K562 (cell line): ENCODE measurements at regions not wholly inside any gene's neighbourhood (a gene's known extent, or its start where the extent isn't known, plus 50 kb on each side); places are given as distances from the start of the nearest gene placed in this dataset.

Experiments used
- ATAC-seq: fragments of 200-7000 bp; cut with Tn5 transposase; 3 replicates; pipeline ENCODE4 v1.9.1; 2020; ENCODE audit warnings: moderate library complexity
- BruUV-seq: library from RNA; stranded (reverse); fragments of 400-500 nt; replicated peaks from 2 replicates; lab custom pipeline; 2021; lab: Mats Ljungman, UMichigan
- CTCF ChIA-PET: fragments of 300-600 bp; formaldehyde crosslinking; extraction: SDS; loops from one replicate; lab custom pipeline; 2021; ENCODE audit warnings: low intra/inter-chr PET ratio; lab: Yijun Ruan, JAX
- POLR2A ChIA-PET: fragments of 300-600, 350-650 bp; sonication (Branson Sonifier 250); formaldehyde crosslinking; extraction: SDS; loops from one replicate; lab custom pipeline; 2021; ENCODE audit warnings: antibody characterized with exemption, inconsistent platforms; lab: Yijun Ruan, JAX
- DNase-seq, 4 experiments: peaks; one replicate each; pipeline versions ENCODE4 v3.0.0 to v3.0.0-alpha.2; 2011 to 2018; ENCODE audit warnings: low spot score in 3 of 4, mixed read lengths in 3 of 4; ENCODE audit errors: extremely low read depth in 1 of 4
- FAIRE-seq: peaks from 2 replicates; lab custom pipeline; 2011; peaks lifted over from hg19 to GRCh38; lab: Jason Lieb, UNC
- H2AFZ ChIP-seq: 2 replicates; pipeline ENCODE4 v1.6.0; 2011; ENCODE audit warnings: low read depth, low read length, control low read depth, inconsistent platforms
- H3K27ac ChIP-seq: fragments of 200-600 bp; 3 replicates; pipeline ENCODE4 v1.8.0; 2011; ENCODE audit warnings: low read depth, mild to moderate bottlenecking, control low read depth, inconsistent platforms, low read length, moderate library complexity, mixed read lengths; ENCODE audit errors: extremely low read depth
- H3K27me3 ChIP-seq, 2 experiments: fragments of 300-600 bp in 1 of 2; 2 replicates in 1 of 2; 3 replicates in 1 of 2; pipeline versions ENCODE4 v1.6.0 to v1.8.0; 2011; ENCODE audit warnings: inconsistent platforms in 2 of 2, low read length in 2 of 2, mild to moderate bottlenecking in 1 of 2, mixed read lengths in 1 of 2, moderate library complexity in 1 of 2; ENCODE audit not compliant: control insufficient read depth in 2 of 2, insufficient read depth in 2 of 2
- H3K36me3 ChIP-seq: fragments of 300-600 bp; 3 replicates; pipeline ENCODE4 v1.8.0; 2011; ENCODE audit warnings: mild to moderate bottlenecking, low read length, inconsistent platforms; ENCODE audit not compliant: control insufficient read depth, insufficient read depth
- H3K4me1 ChIP-seq, 2 experiments: fragments of 200-600 bp in 1 of 2; replicated peaks in 1 of 2; 2 replicates in 1 of 2; 3 replicates in 1 of 2; pipeline versions ENCODE4 v1.5.1 to v1.8.0; 2011; ENCODE audit warnings: inconsistent platforms in 2 of 2, low read length in 2 of 2, mild to moderate bottlenecking in 1 of 2, mixed read lengths in 1 of 2, moderate library complexity in 1 of 2; ENCODE audit not compliant: control insufficient read depth in 2 of 2, insufficient read depth in 2 of 2
- H3K4me2 ChIP-seq: 2 replicates; pipeline ENCODE4 v1.6.1; 2011; ENCODE audit warnings: low read length, control low read depth, inconsistent platforms, mixed read lengths; ENCODE audit not compliant: insufficient read depth
- H3K4me3 ChIP-seq: fragments of 200-600 bp; sonication (generic), shearing (Covaris generic); 2 replicates; pipeline ENCODE4 v1.5.1; 2016; ENCODE audit warnings: control low read depth, inconsistent platforms
- H3K79me2 ChIP-seq: fragments of 200-600 bp; 3 replicates; pipeline ENCODE4 v1.8.0; 2011; ENCODE audit warnings: low read length, inconsistent platforms; ENCODE audit not compliant: control insufficient read depth, insufficient read depth
- H3K9ac ChIP-seq, 2 experiments: 2 replicates each; pipeline versions ENCODE4 v1.6.0 to v1.6.1; 2011; ENCODE audit warnings: low read depth in 2 of 2, low read length in 2 of 2, control low read depth in 1 of 2, inconsistent platforms in 1 of 2, mild to moderate bottlenecking in 1 of 2, mixed read lengths in 1 of 2; ENCODE audit not compliant: insufficient read depth in 1 of 2
- H3K9me1 ChIP-seq: one replicate; pipeline ENCODE4 v1.6.0; 2011; ENCODE audit warnings: inconsistent platforms, mild to moderate bottlenecking, low read length, moderate library complexity; ENCODE audit not compliant: control insufficient read depth, insufficient read depth
- H3K9me3 ChIP-seq: replicated peaks from 2 replicates; pipeline ENCODE4 v1.5.1; 2011; ENCODE audit warnings: low read depth, low read length, inconsistent platforms; ENCODE audit not compliant: control insufficient read depth, insufficient read depth
- H4K20me1 ChIP-seq: replicated peaks from 2 replicates; pipeline ENCODE4 v1.6.1; 2011; ENCODE audit warnings: low read length, inconsistent platforms, mixed read lengths; ENCODE audit not compliant: control insufficient read depth, insufficient read depth
- CEBPB ChIP-seq: fragments of 450-650 bp; IDR thresholded peaks from 2 replicates; pipeline ENCODE4 v1.6.1; 2016; ENCODE audit warnings: missing genetic modification characterization, missing compliant biosample characterization
- CEBPG ChIP-seq, 3 experiments: fragments of 200-800 bp in 1 of 3; sonication (Bioruptor generic) in 1 of 3; sonication (generic) in 1 of 3; formaldehyde crosslinking in 1 of 3; IDR thresholded peaks in 2 of 3; conservative IDR thresholded peaks in 1 of 3; 2 replicates each; pipeline versions ENCODE4 v1.6.1 to v1.8.0; 2016 to 2022; ENCODE audit warnings: missing compliant biosample characterization in 2 of 3, missing genetic modification characterization in 2 of 3, mild to moderate bottlenecking in 1 of 3, missing genetic modification reagents in 1 of 3
- MBD1 ChIP-seq: fragments of 250-450 bp; sonication (Bioruptor Pico); IDR thresholded peaks from 2 replicates; pipeline ENCODE4 v1.8.0; 2022; ENCODE audit warnings: inconsistent platforms
- WGBS: fragments of 100-300 bp; shearing (Covaris generic); methylation state at CpG from one replicate; pipeline ENCODE4 v1.1.6; 2016; ENCODE audit warnings: low coverage, mixed read lengths; ENCODE audit not compliant: insufficient coverage; ENCODE audit errors: missing lambda C conversion rate; 5-methylcytosine and 5-hydroxymethylcytosine counted together
- in situ Hi-C: fragments of 300-500 bp; cut with MboI; formaldehyde crosslinking; loops from 4 replicates; pipeline ENCODE4 v1.15.0; 2018; ENCODE audit warnings: inconsistent platforms, mixed read lengths
- intact Hi-C: fragments of 100-400 bp; cut with micrococcal nuclease; formaldehyde crosslinking; loops from 2 replicates; pipeline ENCODE4 v1.14.2; 2022

- in situ Hi-C loops (no loop called here), intact Hi-C loops (no loop called here)
Measured at GRCh38 chrX:94545722-94546121, 871.7 kb downstream of the FAM133A start.

More at GRCh38 chrX:94545722-94546121, 871.7 kb downstream of the FAM133A start:
- Histone ChIP-seq H3K36me3 (no peaks in the 10 kb centered on the region), H3K4me1 (no peaks in the 10 kb centered on the region), H2AFZ (no peak overlapping the region), H3K4me3 (no peak overlapping the region), H4K20me1 (no peaks in the 10 kb centered on the region), H3K9me1 (no peaks in the 10 kb centered on the region), H3K9ac (no peak overlapping the region), H3K4me2 (no peak overlapping the region), H3K79me2 (no peaks in the 10 kb centered on the region), H3K27ac (no peak overlapping the region), H3K9me3 (no peaks in the 10 kb centered on the region; the same call in 1 of the 2 replicates), H3K27me3 (no peaks in the 10 kb centered on the region)
- BruUV-seq = no TSS peak
- 0% methylated on average over 2 of the region's 2 CpGs for WGBS
- CTCF ChIA-PET = no interaction called here
- DNase-seq (no peak), FAIRE-seq (no peak), ATAC-seq (no peak)
- POLR2A ChIA-PET = no interaction called here
- TF ChIP-seq MBD1 (CRISPR knock-in tag) = no peak
- TF ChIP-seq CEBPB = 0 out of 2 replicates have a peak, but pooled peaks have one; percentile 7
- TF ChIP-seq CEBPG (CRISPR knock-in tag; IDR thresholded peaks at IDR 0.05) = no peak
- peak in 1 of 2 experiments; percentile 35; a peak in 1 of 4 replicates for TF ChIP-seq CEBPG (tag; conservative IDR thresholded peaks at IDR 0.05 in 1 of 2, IDR thresholded peaks at IDR 0.05 in 1 of 2)
